GM12873 (cell line): ENCODE measurements at regions not wholly inside any gene's neighbourhood (a gene's known extent, or its start where the extent isn't known, plus 50 kb on each side); places are given as distances from the start of the nearest gene placed in this dataset.

Experiments used
- TF ChIP-seq, protein P1 (sequence below): IDR thresholded peaks from 2 replicates; pipeline ENCODE4 v1.5.1; 2012; ENCODE audit warnings: low read depth, mild to moderate bottlenecking, moderate library complexity, low read length, control low read depth; ENCODE audit not compliant: insufficient read depth; ENCODE audit errors: missing control alignments

DNA sequence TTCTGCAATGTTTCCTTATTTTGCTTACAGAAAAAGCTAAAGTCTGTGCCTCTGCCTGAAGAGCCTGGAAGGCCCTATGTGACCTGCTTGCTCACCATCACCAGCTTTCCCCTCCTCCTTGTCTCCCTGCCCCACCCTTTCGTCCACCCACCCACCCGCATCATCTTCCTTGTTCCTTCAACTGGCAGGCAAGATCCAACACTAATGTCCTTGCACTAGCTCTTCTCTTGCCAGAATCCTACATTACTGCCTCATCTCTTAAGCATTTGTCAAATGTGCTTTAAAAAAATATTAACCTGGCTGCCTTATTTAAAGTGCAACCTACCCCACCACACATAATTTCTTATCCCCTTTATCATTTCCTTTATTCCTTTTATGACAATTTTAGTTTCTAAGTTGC, 165.1 kb upstream of the PPP3CA start:
- TF ChIP-seq, protein P1, sequence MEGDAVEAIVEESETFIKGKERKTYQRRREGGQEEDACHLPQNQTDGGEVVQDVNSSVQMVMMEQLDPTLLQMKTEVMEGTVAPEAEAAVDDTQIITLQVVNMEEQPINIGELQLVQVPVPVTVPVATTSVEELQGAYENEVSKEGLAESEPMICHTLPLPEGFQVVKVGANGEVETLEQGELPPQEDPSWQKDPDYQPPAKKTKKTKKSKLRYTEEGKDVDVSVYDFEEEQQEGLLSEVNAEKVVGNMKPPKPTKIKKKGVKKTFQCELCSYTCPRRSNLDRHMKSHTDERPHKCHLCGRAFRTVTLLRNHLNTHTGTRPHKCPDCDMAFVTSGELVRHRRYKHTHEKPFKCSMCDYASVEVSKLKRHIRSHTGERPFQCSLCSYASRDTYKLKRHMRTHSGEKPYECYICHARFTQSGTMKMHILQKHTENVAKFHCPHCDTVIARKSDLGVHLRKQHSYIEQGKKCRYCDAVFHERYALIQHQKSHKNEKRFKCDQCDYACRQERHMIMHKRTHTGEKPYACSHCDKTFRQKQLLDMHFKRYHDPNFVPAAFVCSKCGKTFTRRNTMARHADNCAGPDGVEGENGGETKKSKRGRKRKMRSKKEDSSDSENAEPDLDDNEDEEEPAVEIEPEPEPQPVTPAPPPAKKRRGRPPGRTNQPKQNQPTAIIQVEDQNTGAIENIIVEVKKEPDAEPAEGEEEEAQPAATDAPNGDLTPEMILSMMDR = no peak

DNA sequence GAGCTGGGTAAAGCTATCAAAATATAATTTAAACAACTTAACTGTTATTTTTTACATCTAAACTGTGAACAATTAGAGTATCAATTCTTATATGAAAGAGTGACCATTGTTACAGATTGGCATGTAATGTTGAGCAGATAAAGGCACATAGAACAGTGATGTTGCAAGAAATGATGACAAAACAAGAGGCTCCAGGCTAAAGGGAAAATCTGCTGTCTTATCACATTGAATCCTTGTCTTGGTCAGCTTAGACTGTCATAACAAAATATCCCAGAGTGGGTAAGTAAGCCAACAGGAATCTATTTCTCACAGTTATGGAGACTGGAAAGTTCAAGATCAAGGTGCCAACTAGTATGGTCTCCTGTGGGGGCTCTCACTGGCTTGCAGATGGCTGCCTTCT, 154.1 kb upstream of the PPP3CA start:
- TF ChIP-seq, protein P1 = no peak

DNA sequence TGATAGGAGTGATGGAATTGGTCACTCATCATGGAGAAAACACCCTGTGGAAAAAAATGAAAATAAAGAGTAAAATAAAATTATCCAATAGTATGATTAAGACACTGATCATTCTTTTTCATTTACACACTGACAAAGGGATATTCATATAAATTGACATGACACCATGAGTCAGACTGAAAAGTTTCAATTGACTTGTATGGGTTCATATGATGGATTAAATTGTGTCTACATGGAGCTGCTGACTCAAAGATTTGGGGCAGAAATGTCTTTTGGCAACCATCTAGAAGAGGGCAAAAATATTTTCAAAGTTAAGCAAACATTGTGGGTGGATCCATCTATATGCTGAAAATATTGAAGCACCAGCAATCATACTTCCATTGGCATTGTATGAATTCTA, 153.4 kb upstream of the PPP3CA start:
- TF ChIP-seq, protein P1 = no peak

DNA sequence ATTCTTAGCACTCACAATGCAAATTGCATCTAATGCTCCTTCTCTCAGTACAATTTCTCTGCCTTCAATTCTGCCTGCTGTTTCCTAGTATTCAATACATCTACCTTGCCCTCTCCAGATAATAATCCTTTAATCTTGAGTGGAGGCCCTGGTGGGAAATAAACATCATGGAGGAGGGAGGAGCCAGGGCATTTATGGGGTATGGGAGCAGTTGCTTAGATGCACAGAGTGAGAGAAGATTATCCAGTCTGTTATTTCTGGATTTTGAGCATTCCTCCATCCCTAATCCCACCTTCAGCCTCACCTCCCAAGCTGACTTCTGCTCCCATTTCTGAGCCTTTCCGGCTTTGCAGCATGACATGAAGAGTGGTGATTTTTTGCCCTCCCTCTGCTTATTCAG, 127.9 kb upstream of the PPP3CA start:
- TF ChIP-seq, protein P1 = no peak

DNA sequence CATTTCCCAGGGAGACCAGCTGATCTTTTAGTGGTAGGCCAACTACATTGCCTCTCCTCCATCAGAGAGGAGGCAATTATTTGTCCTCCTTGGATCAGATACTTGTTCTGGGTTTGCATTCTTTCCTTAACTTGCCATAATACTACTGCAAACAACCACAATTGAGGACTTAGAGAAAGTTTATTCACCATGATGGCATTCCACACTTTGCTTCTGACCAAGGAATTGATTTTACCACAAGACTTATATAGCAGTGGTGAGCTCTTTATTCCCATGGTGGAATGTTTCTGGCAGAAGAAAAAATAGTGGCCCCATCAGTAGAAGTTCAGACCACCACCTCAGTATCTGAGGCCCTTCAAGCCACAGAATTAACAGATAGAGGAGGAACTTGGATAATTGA, 123.9 kb upstream of the PPP3CA start:
- TF ChIP-seq, protein P1 = no peak

DNA sequence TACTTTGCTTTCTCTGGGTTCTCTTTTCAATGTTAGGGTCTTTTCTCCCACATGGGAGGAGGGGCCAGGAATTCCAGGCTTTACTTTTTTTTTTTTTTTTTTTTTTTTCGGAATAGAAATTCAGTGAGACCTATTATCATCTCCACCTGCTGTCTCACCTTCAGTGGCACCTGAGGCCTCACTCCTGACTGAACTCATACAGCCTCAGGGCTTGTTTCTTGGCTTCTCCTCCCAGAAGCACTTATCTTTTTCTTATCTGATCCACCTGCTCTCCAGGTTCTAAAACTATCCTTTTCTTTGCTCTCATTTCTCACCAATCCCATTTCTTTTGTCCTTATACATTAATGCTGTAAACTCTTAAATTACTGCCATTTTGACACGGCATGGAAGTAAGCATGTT, 117.3 kb upstream of the PPP3CA start:
- TF ChIP-seq, protein P1 = no peak

DNA sequence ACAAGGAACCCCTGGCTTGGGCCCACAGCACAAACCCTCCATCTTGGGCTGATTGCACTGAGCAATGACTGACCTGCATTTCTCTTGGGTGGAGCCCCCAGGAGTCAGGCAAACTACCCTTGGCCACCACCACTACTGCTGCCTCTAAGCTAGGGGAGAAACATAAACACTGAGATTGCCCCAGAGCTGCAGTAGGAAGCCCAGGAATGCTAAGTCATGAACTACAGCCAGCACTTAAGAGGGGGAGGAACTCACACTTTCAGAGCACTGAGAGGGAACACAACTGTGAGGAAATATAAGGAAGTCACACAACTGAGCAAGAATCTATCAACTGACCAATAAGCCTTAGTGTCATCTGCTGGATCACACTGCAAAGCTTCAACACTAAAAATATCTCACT, 111.6 kb upstream of the PPP3CA start:
- TF ChIP-seq, protein P1 = no peak

DNA sequence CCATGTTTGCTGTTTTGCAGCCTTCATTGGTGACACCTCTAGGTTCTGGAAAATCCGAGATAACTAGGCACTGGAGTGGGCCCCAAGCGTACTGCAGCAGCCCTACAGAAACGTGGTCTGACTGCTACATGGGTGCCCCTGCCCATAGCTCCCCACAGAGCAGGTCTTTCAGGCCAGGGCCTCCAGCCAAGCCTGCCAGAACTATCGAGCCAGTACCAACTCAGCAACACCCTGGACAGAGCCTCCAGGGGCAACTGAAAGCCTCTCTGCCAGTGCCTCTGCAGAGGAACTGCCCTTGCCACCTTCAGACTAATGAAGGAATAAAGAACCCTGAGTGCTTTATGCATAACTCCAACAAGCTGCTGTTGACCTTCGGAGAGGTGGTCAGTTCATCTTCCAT, 111.1 kb upstream of the PPP3CA start:
- TF ChIP-seq, protein P1 = no peak
